Spleen (tissue), 11 donors: ENCODE measurements at regions not wholly inside any gene's neighbourhood (a gene's known extent, or its start where the extent isn't known, plus 50 kb on each side); places are given as distances from the start of the nearest gene placed in this dataset.

Experiments
- DNase-seq: peaks from one replicate; pipeline ENCODE4 v3.0.0-alpha.2; 2020
- H3K27ac ChIP-seq, 8 donors: fragments of 200-600 bp; sonication (generic) in 7 of 8; 1 replicate in 4 of 8; 2 replicates in 4 of 8; pipeline versions ENCODE4 v1.5.0 to v1.8.0; 2016 to 2021; ENCODE audit warnings: inconsistent platforms in 4 of 8, mild to moderate bottlenecking in 4 of 8, moderate library complexity in 1 of 8
- H3K27me3 ChIP-seq, 7 donors: fragments of 200-600 bp; sonication (generic) in 6 of 7; replicated peaks in 1 of 7; 1 replicate in 4 of 7; 2 replicates in 3 of 7; pipeline versions ENCODE4 v1.5.0 to v1.8.0; 2016 to 2021; ENCODE audit warnings: inconsistent platforms in 3 of 7, mild to moderate bottlenecking in 1 of 7
- H3K36me3 ChIP-seq, 6 donors: fragments of 200-600 bp; sonication (generic) in 5 of 6; 1 replicate in 4 of 6; 2 replicates in 2 of 6; pipeline versions ENCODE4 v1.5.0 to v1.8.0; 2016 to 2021; ENCODE audit warnings: inconsistent platforms in 2 of 6
- H3K4me1 ChIP-seq, 6 donors: fragments of 200-600 bp; sonication (generic) in 5 of 6; 1 replicate in 3 of 6; 2 replicates in 3 of 6; pipeline versions ENCODE4 v1.5.0 to v1.8.0; 2016 to 2021; ENCODE audit warnings: inconsistent platforms in 3 of 6
- H3K4me3 ChIP-seq, 8 donors: fragments of 200-600 bp; sonication (generic) in 7 of 8; 1 replicate in 4 of 8; 2 replicates in 4 of 8; pipeline versions ENCODE4 v1.5.0 to v1.8.0; 2016 to 2021; ENCODE audit warnings: inconsistent platforms in 4 of 8, mild to moderate bottlenecking in 4 of 8, moderate library complexity in 2 of 8
- H3K9me3 ChIP-seq, 8 donors: fragments of 200-600 bp; sonication (generic) in 7 of 8; 1 replicate in 4 of 8; 2 replicates in 4 of 8; pipeline versions ENCODE4 v1.5.0 to v1.8.0; 2016 to 2021; ENCODE audit warnings: inconsistent platforms in 4 of 8
- POLR2A ChIP-seq, 3 donors: fragments of 450-650 bp; IDR thresholded peaks; one replicate each; pipeline ENCODE4 v1.5.1; 2017; ENCODE audit warnings: antibody characterized with exemption in 3 of 3, mild to moderate bottlenecking in 1 of 3
- POLR2AphosphoS5 ChIP-seq, 3 donors: sonication (generic); formaldehyde crosslinking; IDR thresholded peaks; one replicate each; pipeline ENCODE4 v1.5.1; 2017; ENCODE audit warnings: antibody characterized with exemption in 3 of 3
- WGBS, 5 donors: extraction: QIAGEN DNeasy Blood & Tissue Kit in 3 of 5; methylation state at CpG; one replicate each; pipeline versions ENCODE4 v1.1.5 to v1.1.7; 2013 to 2018; 5-methylcytosine and 5-hydroxymethylcytosine counted together
- intact Hi-C: fragments of 100-400 bp; cut with DNase I; formaldehyde crosslinking; loops from one replicate; pipeline ENCODE4 v1.15.0; 2023; ENCODE audit warnings: low total_unique reads
- TF ChIP-seq, protein P1 (sequence below), 11 experiments: fragments of 200-600 bp in 7 of 11; fragments of 450-650 bp in 4 of 11; sonication (generic) in 4 of 11; IDR thresholded peaks in 8 of 11; conservative IDR thresholded peaks in 3 of 11; 1 replicate in 7 of 11; 2 replicates in 4 of 11; pipeline versions ENCODE4 v1.4.0 to v1.8.0; 2016 to 2021; ENCODE audit warnings: antibody characterized with exemption in 11 of 11, inconsistent platforms in 4 of 11, mild to moderate bottlenecking in 1 of 11
- donor health status: healthy with polysubstance abuse.
- donor health status: DM: no; HTN: no; CAD: no; lungs with moderate emphysema.
- donor health status: DM: no; HTN: no; CAD: no.
- donor health status: Bipolar disorder and iron deficiency.
- donor health status: healthy.
- donor health status: DM: no; HTN: no; CAD: no.
- donor health status: DM: yes; HTN: yes; CAD: no.

DNA sequence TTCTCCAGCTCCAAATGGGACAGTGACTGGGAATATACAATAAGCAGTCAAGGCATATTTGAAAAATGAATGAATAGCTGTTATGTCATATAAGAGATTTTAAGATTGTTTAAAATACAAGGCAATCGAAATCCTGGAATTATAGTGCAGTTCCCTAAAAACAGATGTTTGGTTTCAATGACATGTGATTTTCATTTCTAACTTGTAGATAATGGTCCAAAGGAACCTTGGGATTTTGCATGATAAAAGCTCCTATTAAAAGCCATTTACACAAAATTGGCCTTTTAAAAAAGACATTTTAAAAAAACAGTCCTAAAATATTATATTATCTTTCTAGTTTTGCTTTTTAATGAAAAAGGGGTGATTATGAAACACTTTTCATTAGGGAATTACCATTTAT, 905.1 kb downstream of the GALC start:
- Histone ChIP-seq H3K27me3 (no peaks in the 10 kb centered on the region), H3K36me3 (no peaks in the 10 kb centered on the region), H3K4me1 (no peaks in the 10 kb centered on the region), H3K4me3 (no peak overlapping the region), H3K9me3 (peaks cover 0 to 7% (median 0%) of the 10 kb centered on the region in 8 donors), H3K27ac (no peak overlapping the region)
- intact Hi-C loops: no loop called here
- no peak for DNase-seq
- TF ChIP-seq, protein P1, sequence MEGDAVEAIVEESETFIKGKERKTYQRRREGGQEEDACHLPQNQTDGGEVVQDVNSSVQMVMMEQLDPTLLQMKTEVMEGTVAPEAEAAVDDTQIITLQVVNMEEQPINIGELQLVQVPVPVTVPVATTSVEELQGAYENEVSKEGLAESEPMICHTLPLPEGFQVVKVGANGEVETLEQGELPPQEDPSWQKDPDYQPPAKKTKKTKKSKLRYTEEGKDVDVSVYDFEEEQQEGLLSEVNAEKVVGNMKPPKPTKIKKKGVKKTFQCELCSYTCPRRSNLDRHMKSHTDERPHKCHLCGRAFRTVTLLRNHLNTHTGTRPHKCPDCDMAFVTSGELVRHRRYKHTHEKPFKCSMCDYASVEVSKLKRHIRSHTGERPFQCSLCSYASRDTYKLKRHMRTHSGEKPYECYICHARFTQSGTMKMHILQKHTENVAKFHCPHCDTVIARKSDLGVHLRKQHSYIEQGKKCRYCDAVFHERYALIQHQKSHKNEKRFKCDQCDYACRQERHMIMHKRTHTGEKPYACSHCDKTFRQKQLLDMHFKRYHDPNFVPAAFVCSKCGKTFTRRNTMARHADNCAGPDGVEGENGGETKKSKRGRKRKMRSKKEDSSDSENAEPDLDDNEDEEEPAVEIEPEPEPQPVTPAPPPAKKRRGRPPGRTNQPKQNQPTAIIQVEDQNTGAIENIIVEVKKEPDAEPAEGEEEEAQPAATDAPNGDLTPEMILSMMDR (IDR thresholded peaks at IDR 0.05 in 8 of 11, conservative IDR thresholded peaks at IDR 0.05 in 3 of 11): no peak
- no peak for TF ChIP-seq POLR2AphosphoS5 (IDR thresholded peaks at IDR 0.05)
- no peak for TF ChIP-seq POLR2A (IDR thresholded peaks at IDR 0.05)
- 56 to 67% (median 60%) methylated on average over 1 of the region's 1 CpG for WGBS, 5 donors

DNA sequence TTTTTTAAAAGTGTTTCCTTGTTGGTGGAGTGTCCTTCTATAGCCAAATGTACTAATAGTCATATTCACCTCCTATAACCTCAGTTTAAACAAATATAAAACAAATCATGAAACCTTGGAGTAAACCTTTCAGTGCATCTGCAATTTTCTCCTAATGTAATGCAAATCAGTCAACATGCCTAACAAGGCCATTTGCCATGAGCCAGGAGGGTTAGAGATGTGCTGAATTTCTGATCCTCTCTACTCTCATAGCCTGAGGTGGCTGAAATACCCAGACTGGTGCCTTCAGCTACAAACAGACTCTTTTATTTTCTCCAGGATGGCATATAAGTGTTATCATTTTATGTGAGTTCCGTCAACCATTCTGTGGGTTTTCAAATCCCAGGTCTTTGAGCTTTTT, 908.1 kb downstream of the GALC start:
- H3K4me1 ChIP-seq: no peaks in the 10 kb centered on the region
- no peaks in the 10 kb centered on the region for H3K36me3 ChIP-seq
- no peak for DNase-seq
- H3K27me3 ChIP-seq: no peaks in the 10 kb centered on the region
- H3K27ac ChIP-seq: no peak overlapping the region
- H3K4me3 ChIP-seq: no peak overlapping the region
- TF ChIP-seq POLR2AphosphoS5 (IDR thresholded peaks at IDR 0.05) (no peak), POLR2A (IDR thresholded peaks at IDR 0.05) (no peak)
- TF ChIP-seq, protein P1 (IDR thresholded peaks at IDR 0.05 in 8 of 11, conservative IDR thresholded peaks at IDR 0.05 in 3 of 11): no peak
- WGBS, 5 donors: 78 to 96% (median 89%) methylated on average over 1 of the region's 1 CpG
- intact Hi-C loops: no loop called here
- H3K9me3 ChIP-seq: peaks cover 0 to 10% (median 0%) of the 10 kb centered on the region in 8 donors

DNA sequence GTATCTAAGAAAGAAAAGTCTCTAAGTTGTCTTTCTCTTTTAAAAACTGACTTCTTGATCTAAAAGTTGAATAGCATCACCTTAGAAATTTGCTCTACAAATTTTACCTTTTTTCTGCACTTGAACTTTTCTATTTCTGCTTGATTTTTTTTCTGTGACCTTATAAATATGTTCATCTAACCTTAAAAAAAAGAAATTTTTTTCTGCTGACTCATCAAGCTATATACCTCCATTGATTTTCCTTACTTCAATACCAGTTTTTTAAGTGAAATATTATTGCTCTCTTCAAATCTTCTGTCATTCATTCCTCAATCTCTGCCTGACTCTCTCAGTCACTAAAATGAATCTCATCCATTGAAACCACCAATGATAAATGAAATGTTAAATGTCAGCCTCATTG, 910.1 kb downstream of the GALC start:
- H3K4me3 ChIP-seq: no peak overlapping the region
- H3K36me3 ChIP-seq: no peaks in the 10 kb centered on the region
- intact Hi-C loops: no loop called here
- TF ChIP-seq POLR2AphosphoS5 (IDR thresholded peaks at IDR 0.05) (no peak), POLR2A (IDR thresholded peaks at IDR 0.05) (no peak)
- TF ChIP-seq, protein P1 (IDR thresholded peaks at IDR 0.05 in 8 of 11, conservative IDR thresholded peaks at IDR 0.05 in 3 of 11): no peak
- no peak overlapping the region for H3K27ac ChIP-seq
- no peaks in the 10 kb centered on the region for H3K4me1 ChIP-seq
- H3K9me3 ChIP-seq: peaks cover 0 to 7% (median 0%) of the 10 kb centered on the region in 8 donors
- H3K27me3 ChIP-seq: no peaks in the 10 kb centered on the region
- no peak for DNase-seq

DNA sequence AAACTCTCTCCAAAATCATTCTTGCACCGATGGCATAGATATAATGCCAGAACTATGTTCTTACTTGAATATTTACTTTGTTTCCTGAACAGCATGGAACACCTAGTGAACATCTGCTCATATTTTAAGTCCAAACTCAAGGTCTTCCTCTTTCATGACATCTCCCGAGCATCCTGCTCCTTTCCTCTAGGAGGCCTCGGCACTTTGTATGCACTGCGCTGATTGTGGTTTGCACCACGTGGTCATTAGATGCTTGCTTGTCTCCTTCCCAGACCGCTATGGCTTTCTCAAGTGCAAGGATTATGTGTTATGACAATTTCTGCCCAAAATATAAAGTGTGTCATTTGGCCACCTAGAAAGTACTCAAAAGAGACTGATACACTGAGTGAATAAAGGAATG, 912.0 kb downstream of the GALC start:
- no peaks in the 10 kb centered on the region for H3K27me3 ChIP-seq
- peaks cover 0 to 5% (median 0%) of the 10 kb centered on the region in 8 donors for H3K9me3 ChIP-seq
- TF ChIP-seq, protein P1 (IDR thresholded peaks at IDR 0.05 in 8 of 11, conservative IDR thresholded peaks at IDR 0.05 in 3 of 11): no peak
- TF ChIP-seq POLR2AphosphoS5 (IDR thresholded peaks at IDR 0.05): no peak
- TF ChIP-seq POLR2A (IDR thresholded peaks at IDR 0.05): no peak
- no peaks in the 10 kb centered on the region for H3K4me1 ChIP-seq
- WGBS, 5 donors: 69 to 73% (median 71%) methylated on average over 6 of the region's 6 CpGs
- H3K27ac ChIP-seq: no peak overlapping the region
- H3K36me3 ChIP-seq: no peaks in the 10 kb centered on the region
- no peak overlapping the region for H3K4me3 ChIP-seq
- intact Hi-C loops: no loop called here
- DNase-seq: no peak
